Type B pancreatic cell (in vitro differentiated cells): ENCODE measurements at regions not wholly inside any gene's neighbourhood (a gene's known extent, or its start where the extent isn't known, plus 50 kb on each side); places are given as distances from the start of the nearest gene placed in this dataset.
A peak's percentile ranks its signal among the peaks of the same experiment; 100 is the strongest.

Experiments
- DNase-seq: peaks from one replicate; pipeline ENCODE4 v3.0.0; 2021; ENCODE audit warnings: mixed read lengths; ENCODE audit not compliant: unreplicated experiment; ENCODE audit errors: extremely low spot score
- H3K27ac Mint-ChIP-seq: 2 replicates; pipeline ENCODE4 v1.8.0; 2021; ENCODE audit warnings: mild to moderate bottlenecking, mixed read lengths
- H3K27me3 Mint-ChIP-seq: 2 replicates; pipeline ENCODE4 v1.8.0; 2021; ENCODE audit warnings: mixed read lengths
- H3K36me3 Mint-ChIP-seq: 2 replicates; pipeline ENCODE4 v1.8.0; 2021; ENCODE audit warnings: mixed read lengths
- H3K4me1 Mint-ChIP-seq: one replicate; pipeline ENCODE4 v1.8.0; 2021; ENCODE audit warnings: mixed read lengths; ENCODE audit not compliant: unreplicated experiment
- H3K4me3 Mint-ChIP-seq: 2 replicates; pipeline ENCODE4 v1.8.0; 2021; ENCODE audit warnings: mild to moderate bottlenecking, mixed read lengths
- H3K9me3 Mint-ChIP-seq: 2 replicates; pipeline ENCODE4 v1.8.0; 2021; ENCODE audit warnings: mixed read lengths
- CTCF ChIP-seq: fragments of 200-600 bp; sonication (generic); conservative IDR thresholded peaks from 2 replicates; pipeline ENCODE4 v1.5.0; 2021; ENCODE audit warnings: antibody characterized with exemption, mild to moderate bottlenecking

GRCh38 chr20:39784693-39785092 is 822.5 kb downstream of the DHX35 start:
- Mint-ChIP-seq H3K4me1 (no peaks in the 10 kb centered on the region), H3K36me3 (no peaks in the 10 kb centered on the region), H3K27me3 (no peaks in the 10 kb centered on the region), H3K4me3 (no peak overlapping the region), H3K9me3 (peaks cover 3% of the 10 kb centered on the region), H3K27ac (no peak overlapping the region)
- no peak for DNase-seq
- TF ChIP-seq CTCF: no peak

GRCh38 chr20:39778847-39779604 is 816.9 kb downstream of the DHX35 start:
- no peaks in the 10 kb centered on the region for H3K27me3 Mint-ChIP-seq
- no peak overlapping the region for H3K27ac Mint-ChIP-seq
- TF ChIP-seq CTCF: no peak
- peaks cover 9% of the 10 kb centered on the region for H3K4me1 Mint-ChIP-seq
- no peak for DNase-seq
- no peak overlapping the region for H3K4me3 Mint-ChIP-seq
- H3K36me3 Mint-ChIP-seq: no peaks in the 10 kb centered on the region
- H3K9me3 Mint-ChIP-seq: peaks cover 2% of the 10 kb centered on the region

GRCh38 chr20:39778431-39778830 is 816.3 kb downstream of the DHX35 start:
- Mint-ChIP-seq H3K9me3 (no peaks in the 10 kb centered on the region), H3K27ac (peak overlapping the region; percentile 30), H3K4me1 (peaks cover 9% of the 10 kb centered on the region), H3K4me3 (no peak overlapping the region), H3K27me3 (no peaks in the 10 kb centered on the region), H3K36me3 (no peaks in the 10 kb centered on the region)
- DNase-seq: no peak
- TF ChIP-seq CTCF: no peak

GRCh38 chr20:39777610-39778009 is 815.5 kb downstream of the DHX35 start:
- no peaks in the 10 kb centered on the region for H3K36me3 Mint-ChIP-seq
- no peak for DNase-seq
- no peaks in the 10 kb centered on the region for H3K9me3 Mint-ChIP-seq
- H3K27ac Mint-ChIP-seq: no peak overlapping the region
- H3K4me3 Mint-ChIP-seq: no peak overlapping the region
- no peak for TF ChIP-seq CTCF
- no peaks in the 10 kb centered on the region for H3K27me3 Mint-ChIP-seq
- H3K4me1 Mint-ChIP-seq: peaks cover 9% of the 10 kb centered on the region

- no peaks in the 10 kb centered on the region for H3K9me3 Mint-ChIP-seq
- H3K27me3 Mint-ChIP-seq: no peaks in the 10 kb centered on the region
- H3K27ac Mint-ChIP-seq: no peak overlapping the region
- no peak for TF ChIP-seq CTCF
- H3K36me3 Mint-ChIP-seq: no peaks in the 10 kb centered on the region
- peaks cover 9% of the 10 kb centered on the region for H3K4me1 Mint-ChIP-seq
- H3K4me3 Mint-ChIP-seq: no peak overlapping the region
- DNase-seq: no peak
These were observed 813.0 kb downstream of the DHX35 start for GRCh38 chr20:39775110-39775509.
